ENCODE measurements at regions not wholly inside any gene's neighbourhood (a gene's known extent, or its start where the extent isn't known, plus 50 kb on each side); places are given as distances from the start of the nearest gene placed in this dataset.

DNA sequence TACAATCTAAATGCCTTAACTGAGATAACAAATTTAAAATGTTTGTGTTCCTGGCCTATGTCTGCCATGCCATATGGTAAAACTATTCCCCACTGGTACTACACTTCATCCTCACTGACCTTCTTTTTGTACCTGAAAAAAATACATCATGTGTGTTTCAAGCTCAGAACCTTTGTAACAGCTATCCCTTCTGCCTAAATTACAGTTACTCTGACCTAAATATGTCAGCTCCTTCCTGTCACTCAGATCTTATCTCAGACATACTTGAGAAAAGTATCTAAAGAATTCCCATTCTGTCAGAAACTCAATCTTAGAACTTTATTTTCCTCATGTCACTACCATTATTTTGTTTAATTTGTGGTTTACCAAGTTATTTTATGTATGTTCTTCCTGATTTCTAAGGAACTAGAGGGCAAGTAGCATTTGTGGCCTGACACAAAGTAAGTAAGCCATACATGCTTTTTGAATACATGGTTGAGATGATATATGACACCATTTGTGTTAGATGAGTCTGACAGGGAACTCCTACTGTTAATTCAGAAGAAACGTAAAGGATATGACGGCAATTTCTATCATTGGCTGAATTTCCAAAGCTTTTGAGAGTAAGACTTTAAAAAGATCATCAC, 456.5 kb upstream of the NDST3 start:
- Histone ChIP-seq H3K27me3 (ENCODE audit: control insufficient read depth, insufficient read depth, low read length) (no peaks in the 10 kb centered on the region), H3K9me3 (ENCODE audit: control insufficient read depth, insufficient read depth, low read depth, low read length) (no peaks in the 10 kb centered on the region), H3K4me1 (ENCODE audit: control insufficient read depth, insufficient read depth, low read length) (no peaks in the 10 kb centered on the region), H3K27ac (ENCODE audit: low read length) (no peak overlapping the region), H3K36me3 (ENCODE audit: control insufficient read depth, insufficient read depth, low read length) (no peaks in the 10 kb centered on the region), H3K4me3 (ENCODE audit: low read depth in 2 of 2, low read length in 2 of 2) (no peak overlapping the region)
- CTCF ChIA-PET: no interaction called here
- POLR2A ChIA-PET: no interaction called here
- no TSS peak for BruUV-seq (replicated peaks)
- TF ChIP-seq, protein P1, sequence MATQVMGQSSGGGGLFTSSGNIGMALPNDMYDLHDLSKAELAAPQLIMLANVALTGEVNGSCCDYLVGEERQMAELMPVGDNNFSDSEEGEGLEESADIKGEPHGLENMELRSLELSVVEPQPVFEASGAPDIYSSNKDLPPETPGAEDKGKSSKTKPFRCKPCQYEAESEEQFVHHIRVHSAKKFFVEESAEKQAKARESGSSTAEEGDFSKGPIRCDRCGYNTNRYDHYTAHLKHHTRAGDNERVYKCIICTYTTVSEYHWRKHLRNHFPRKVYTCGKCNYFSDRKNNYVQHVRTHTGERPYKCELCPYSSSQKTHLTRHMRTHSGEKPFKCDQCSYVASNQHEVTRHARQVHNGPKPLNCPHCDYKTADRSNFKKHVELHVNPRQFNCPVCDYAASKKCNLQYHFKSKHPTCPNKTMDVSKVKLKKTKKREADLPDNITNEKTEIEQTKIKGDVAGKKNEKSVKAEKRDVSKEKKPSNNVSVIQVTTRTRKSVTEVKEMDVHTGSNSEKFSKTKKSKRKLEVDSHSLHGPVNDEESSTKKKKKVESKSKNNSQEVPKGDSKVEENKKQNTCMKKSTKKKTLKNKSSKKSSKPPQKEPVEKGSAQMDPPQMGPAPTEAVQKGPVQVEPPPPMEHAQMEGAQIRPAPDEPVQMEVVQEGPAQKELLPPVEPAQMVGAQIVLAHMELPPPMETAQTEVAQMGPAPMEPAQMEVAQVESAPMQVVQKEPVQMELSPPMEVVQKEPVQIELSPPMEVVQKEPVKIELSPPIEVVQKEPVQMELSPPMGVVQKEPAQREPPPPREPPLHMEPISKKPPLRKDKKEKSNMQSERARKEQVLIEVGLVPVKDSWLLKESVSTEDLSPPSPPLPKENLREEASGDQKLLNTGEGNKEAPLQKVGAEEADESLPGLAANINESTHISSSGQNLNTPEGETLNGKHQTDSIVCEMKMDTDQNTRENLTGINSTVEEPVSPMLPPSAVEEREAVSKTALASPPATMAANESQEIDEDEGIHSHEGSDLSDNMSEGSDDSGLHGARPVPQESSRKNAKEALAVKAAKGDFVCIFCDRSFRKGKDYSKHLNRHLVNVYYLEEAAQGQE (IDR thresholded peaks at IDR 0.05; ENCODE audit: insufficient read depth in 1 of 2, low read depth in 2 of 2, low read length in 1 of 2): no peak
- TF ChIP-seq, protein P2, sequence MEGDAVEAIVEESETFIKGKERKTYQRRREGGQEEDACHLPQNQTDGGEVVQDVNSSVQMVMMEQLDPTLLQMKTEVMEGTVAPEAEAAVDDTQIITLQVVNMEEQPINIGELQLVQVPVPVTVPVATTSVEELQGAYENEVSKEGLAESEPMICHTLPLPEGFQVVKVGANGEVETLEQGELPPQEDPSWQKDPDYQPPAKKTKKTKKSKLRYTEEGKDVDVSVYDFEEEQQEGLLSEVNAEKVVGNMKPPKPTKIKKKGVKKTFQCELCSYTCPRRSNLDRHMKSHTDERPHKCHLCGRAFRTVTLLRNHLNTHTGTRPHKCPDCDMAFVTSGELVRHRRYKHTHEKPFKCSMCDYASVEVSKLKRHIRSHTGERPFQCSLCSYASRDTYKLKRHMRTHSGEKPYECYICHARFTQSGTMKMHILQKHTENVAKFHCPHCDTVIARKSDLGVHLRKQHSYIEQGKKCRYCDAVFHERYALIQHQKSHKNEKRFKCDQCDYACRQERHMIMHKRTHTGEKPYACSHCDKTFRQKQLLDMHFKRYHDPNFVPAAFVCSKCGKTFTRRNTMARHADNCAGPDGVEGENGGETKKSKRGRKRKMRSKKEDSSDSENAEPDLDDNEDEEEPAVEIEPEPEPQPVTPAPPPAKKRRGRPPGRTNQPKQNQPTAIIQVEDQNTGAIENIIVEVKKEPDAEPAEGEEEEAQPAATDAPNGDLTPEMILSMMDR (IDR thresholded peaks at IDR 0.05): no peak
- TF ChIP-seq SIN3A (IDR thresholded peaks at IDR 0.05; ENCODE audit: borderline replicate concordance, insufficient read depth, low read depth, low read length): no peak
- TF ChIP-seq TCF7L2 (IDR thresholded peaks at IDR 0.05; ENCODE audit: low read depth, low read length): no peak
- TF ChIP-seq POLR2AphosphoS5 (IDR thresholded peaks at IDR 0.05; ENCODE audit: low read depth, low read length): no peak
- no peak for DNase-seq (ENCODE audit: low read depth, low spot score)
- no peak for ATAC-seq
- in situ Hi-C loops (cut with HindIII; ENCODE audit: low pct_unique_long_range_greater_than_20kb, low sequenced_read_pairs) (no loop called here), intact Hi-C loops (cut with micrococcal nuclease; ENCODE audit: unreplicated experiment) (no loop called here)

DNA sequence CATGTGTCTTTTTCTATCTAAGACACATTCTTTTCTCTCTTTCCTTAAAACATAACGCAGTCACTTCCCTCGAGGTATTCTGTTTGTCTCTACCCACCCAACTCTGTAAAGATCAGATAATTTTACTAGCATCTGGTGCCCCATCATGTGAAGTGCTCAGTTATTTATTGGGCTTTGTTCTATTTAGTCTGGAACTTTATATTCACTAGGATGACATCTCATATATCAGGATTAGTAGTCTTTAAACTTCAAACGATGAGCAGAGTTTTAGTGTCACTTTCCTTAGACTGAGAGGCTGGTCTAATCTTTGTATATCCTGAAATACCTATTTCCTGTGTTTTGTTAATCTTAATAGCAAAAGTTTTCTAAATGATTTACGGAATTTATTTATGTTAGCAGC, 445.5 kb upstream of the NDST3 start:
- H3K4me1 ChIP-seq (ENCODE audit: control insufficient read depth, insufficient read depth, low read length): no peaks in the 10 kb centered on the region
- H3K36me3 ChIP-seq (ENCODE audit: control insufficient read depth, insufficient read depth, low read length): no peaks in the 10 kb centered on the region
- intact Hi-C loops (cut with micrococcal nuclease; ENCODE audit: unreplicated experiment): no loop called here
- ChIA-PET POLR2A (no interaction called here), CTCF (no interaction called here)
- H3K27ac ChIP-seq (ENCODE audit: low read length): no peak overlapping the region
- no TSS peak for BruUV-seq (replicated peaks)
- H3K4me3 ChIP-seq (ENCODE audit: low read depth in 2 of 2, low read length in 2 of 2): no peak overlapping the region
- no peaks in the 10 kb centered on the region for H3K27me3 ChIP-seq (ENCODE audit: control insufficient read depth, insufficient read depth, low read length)
- DNase-seq (ENCODE audit: low read depth, low spot score): no peak
- TF ChIP-seq, protein P2 (IDR thresholded peaks at IDR 0.05): no peak
- TF ChIP-seq SIN3A (IDR thresholded peaks at IDR 0.05; ENCODE audit: borderline replicate concordance, insufficient read depth, low read depth, low read length) (no peak), POLR2AphosphoS5 (IDR thresholded peaks at IDR 0.05; ENCODE audit: low read depth, low read length) (no peak), TCF7L2 (IDR thresholded peaks at IDR 0.05; ENCODE audit: low read depth, low read length) (no peak)
- TF ChIP-seq, protein P1 (IDR thresholded peaks at IDR 0.05; ENCODE audit: insufficient read depth in 1 of 2, low read depth in 2 of 2, low read length in 1 of 2): no peak
- no peaks in the 10 kb centered on the region for H3K9me3 ChIP-seq (ENCODE audit: control insufficient read depth, insufficient read depth, low read depth, low read length)
- no peak for ATAC-seq
- in situ Hi-C loops (cut with HindIII; ENCODE audit: low pct_unique_long_range_greater_than_20kb, low sequenced_read_pairs): no loop called here
